H9 (cell line): ENCODE measurements at regions not wholly inside any gene's neighbourhood (a gene's known extent, or its start where the extent isn't known, plus 50 kb on each side); places are given as distances from the start of the nearest gene placed in this dataset.

Source experiments
- DNase-seq: peaks from one replicate; pipeline ENCODE4 v3.0.0-alpha.2; 2017
- H2AFZ ChIP-seq: one replicate; pipeline ENCODE4 v1.6.1; 2013; ENCODE audit warnings: mild to moderate bottlenecking, low read length, control low read depth, moderate library complexity
- H2AK5ac ChIP-seq: 2 replicates; pipeline ENCODE4 v1.6.1; 2013; ENCODE audit warnings: low read length, control low read depth, mixed read lengths; ENCODE audit not compliant: insufficient read length
- H2BK120ac ChIP-seq: one replicate; pipeline ENCODE4 v1.6.1; 2013; ENCODE audit warnings: low read depth, mild to moderate bottlenecking, low read length, control low read depth, inconsistent platforms; ENCODE audit not compliant: poor library complexity, severe bottlenecking
- H2BK12ac ChIP-seq: 2 replicates; pipeline ENCODE4 v1.6.1; 2013; ENCODE audit warnings: low read length, control low read depth, mixed read lengths, low read depth; ENCODE audit not compliant: insufficient read length
- H2BK15ac ChIP-seq: 2 replicates; pipeline ENCODE4 v1.6.1; 2013; ENCODE audit warnings: low read depth, low read length, control low read depth
- H2BK20ac ChIP-seq: one replicate; pipeline ENCODE4 v1.6.1; 2013; ENCODE audit warnings: low read depth, mild to moderate bottlenecking, low read length, control low read depth, inconsistent platforms; ENCODE audit not compliant: poor library complexity, severe bottlenecking
- H2BK5ac ChIP-seq: 2 replicates; pipeline ENCODE4 v1.6.1; 2013; ENCODE audit warnings: low read length, control low read depth, mixed read lengths; ENCODE audit not compliant: insufficient read length
- H3K14ac ChIP-seq: 2 replicates; pipeline ENCODE4 v1.6.1; 2013; ENCODE audit warnings: low read length, control low read depth; ENCODE audit not compliant: insufficient read depth
- H3K18ac ChIP-seq: 2 replicates; pipeline ENCODE4 v1.6.1; 2013; ENCODE audit warnings: low read depth, mild to moderate bottlenecking, mixed read lengths, low read length, control low read depth; ENCODE audit not compliant: insufficient read length
- H3K23ac ChIP-seq: 2 replicates; pipeline ENCODE4 v1.6.1; 2013; ENCODE audit warnings: low read length, control low read depth, mixed read lengths, low read depth; ENCODE audit not compliant: insufficient read length
- H3K23me2 ChIP-seq: 2 replicates; pipeline ENCODE4 v1.6.1; 2013; ENCODE audit warnings: low read depth, mild to moderate bottlenecking, mixed read lengths, low read length, control low read depth; ENCODE audit not compliant: insufficient read length, poor library complexity, severe bottlenecking
- H3K27ac ChIP-seq: 2 replicates; pipeline ENCODE4 v1.5.1; 2013; ENCODE audit warnings: low read length, control low read depth, mixed read lengths, low read depth; ENCODE audit not compliant: insufficient read length
- H3K27me3 ChIP-seq: 2 replicates; pipeline ENCODE4 v1.6.1; 2013; ENCODE audit warnings: low read length, control low read depth, inconsistent platforms; ENCODE audit not compliant: insufficient read depth
- H3K4ac ChIP-seq: 2 replicates; pipeline ENCODE4 v1.6.1; 2013; ENCODE audit warnings: low read depth, mild to moderate bottlenecking, control low read depth, inconsistent platforms, low read length, moderate library complexity
- H3K4me1 ChIP-seq: 2 replicates; pipeline ENCODE4 v1.6.1; 2013; ENCODE audit warnings: low read length, control low read depth, inconsistent platforms; ENCODE audit not compliant: insufficient read depth
- H3K4me2 ChIP-seq: 2 replicates; pipeline ENCODE4 v1.6.1; 2013; ENCODE audit warnings: low read length, control low read depth, mixed read lengths; ENCODE audit not compliant: insufficient read length, insufficient read depth
- H3K56ac ChIP-seq: 2 replicates; pipeline ENCODE4 v1.6.1; 2013; ENCODE audit warnings: low read depth, mild to moderate bottlenecking, mixed read lengths, low read length, control low read depth; ENCODE audit not compliant: insufficient read length
- H3K79me1 ChIP-seq: 2 replicates; pipeline ENCODE4 v1.6.1; 2013; ENCODE audit warnings: low read depth, mild to moderate bottlenecking, moderate library complexity, low read length, control low read depth, inconsistent platforms; ENCODE audit not compliant: insufficient read depth, poor library complexity, severe bottlenecking
- H3K79me2 ChIP-seq: 2 replicates; pipeline ENCODE4 v1.6.1; 2013; ENCODE audit warnings: low read length, control low read depth, inconsistent platforms; ENCODE audit not compliant: insufficient read depth
- H3K9ac ChIP-seq: 2 replicates; pipeline ENCODE4 v1.6.1; 2013; ENCODE audit warnings: low read length, control low read depth, mixed read lengths; ENCODE audit not compliant: insufficient read length; ENCODE audit errors: extremely low read depth
- H3K9me3 ChIP-seq: one replicate; pipeline ENCODE4 v1.6.1; 2013; ENCODE audit warnings: low read depth, low read length, inconsistent platforms; ENCODE audit not compliant: control insufficient read depth
- H3T11ph ChIP-seq: one replicate; pipeline ENCODE4 v1.6.1; 2013; ENCODE audit warnings: mild to moderate bottlenecking, low read length, control low read depth, inconsistent platforms
- H4K20me1 ChIP-seq: one replicate; pipeline ENCODE4 v1.6.1; 2013; ENCODE audit not compliant: control insufficient read depth, insufficient read length, insufficient read depth
- H4K5ac ChIP-seq: 2 replicates; pipeline ENCODE4 v1.6.1; 2013; ENCODE audit warnings: low read depth, mild to moderate bottlenecking, mixed read lengths, low read length, control low read depth; ENCODE audit not compliant: insufficient read length
- H4K8ac ChIP-seq: replicated peaks from 2 replicates; pipeline ENCODE4 v1.6.1; 2013; ENCODE audit warnings: low read length, control low read depth, mixed read lengths, low read depth; ENCODE audit not compliant: insufficient read length
- H4K91ac ChIP-seq: 2 replicates; pipeline ENCODE4 v1.6.1; 2013; ENCODE audit warnings: low read depth, mild to moderate bottlenecking, moderate library complexity, mixed read lengths, low read length, control low read depth; ENCODE audit not compliant: insufficient read length
- H3K27ac Mint-ChIP-seq, 3 experiments: 2 replicates in 2 of 3; 3 replicates in 1 of 3; pipeline ENCODE4 v1.8.0; 2020 to 2021; ENCODE audit warnings: mixed read lengths in 3 of 3, mild to moderate bottlenecking in 1 of 3, moderate library complexity in 1 of 3
- H3K27me3 Mint-ChIP-seq: 2 replicates; pipeline ENCODE4 v1.8.0; 2021; ENCODE audit warnings: low read depth, mild to moderate bottlenecking, moderate library complexity, mixed read lengths
- H3K36me3 Mint-ChIP-seq, 3 experiments: 2 replicates in 2 of 3; 3 replicates in 1 of 3; pipeline ENCODE4 v1.8.0; 2020 to 2021; ENCODE audit warnings: low read depth in 3 of 3, mixed read lengths in 3 of 3; ENCODE audit not compliant: insufficient read depth in 1 of 3
- H3K4me1 Mint-ChIP-seq, 2 experiments: 2 replicates each; pipeline ENCODE4 v1.8.0; 2020; ENCODE audit warnings: mixed read lengths in 2 of 2
- H3K4me3 Mint-ChIP-seq, 2 experiments: 2 replicates in 1 of 2; 3 replicates in 1 of 2; pipeline ENCODE4 v1.8.0; 2020 to 2021; ENCODE audit warnings: mild to moderate bottlenecking in 2 of 2, mixed read lengths in 2 of 2, moderate library complexity in 1 of 2
- H3K9me3 Mint-ChIP-seq, 2 experiments: 2 replicates in 1 of 2; 3 replicates in 1 of 2; pipeline ENCODE4 v1.8.0; 2020; ENCODE audit warnings: mild to moderate bottlenecking in 2 of 2, mixed read lengths in 2 of 2, moderate library complexity in 1 of 2
- WGBS: extraction: QIAGEN DNeasy Blood & Tissue Kit; methylation state at CpG from one replicate; pipeline ENCODE4 v1.1.7; 2013; ENCODE audit warnings: missing lambda C conversion rate, low lambda C conversion rate, mixed read lengths; ENCODE audit not compliant: insufficient read length; ENCODE audit errors: extremely low coverage; 5-methylcytosine and 5-hydroxymethylcytosine counted together
- TF ChIP-seq, protein P1 (sequence below): fragments of 200-600 bp; sonication (generic); conservative IDR thresholded peaks from 3 replicates; pipeline ENCODE4 v1.8.0; 2021; ENCODE audit warnings: antibody characterized with exemption, mild to moderate bottlenecking

DNA sequence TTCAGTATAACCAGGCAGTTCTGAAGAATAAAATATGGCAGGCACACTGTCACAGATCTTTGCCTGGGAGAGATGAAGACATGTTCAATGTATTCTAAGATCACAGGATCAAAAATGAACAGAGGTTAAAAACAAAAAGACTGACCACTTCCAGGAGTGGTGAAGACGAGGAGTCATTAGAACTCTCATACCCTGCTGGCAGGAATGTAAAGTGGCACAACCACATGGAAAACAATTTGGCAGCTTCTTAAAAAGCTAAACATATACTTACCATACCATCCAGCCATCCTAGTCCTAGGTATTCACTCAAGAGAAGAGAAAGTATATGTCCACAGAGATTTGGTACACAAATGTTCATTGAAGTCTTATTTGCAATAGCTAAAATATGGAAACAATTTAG is 406.3 kb downstream of the NPIPA8 start:
- H3K9me3 ChIP-seq: no peaks in the 10 kb centered on the region
- H2BK12ac ChIP-seq: no peak overlapping the region
- no peaks in the 10 kb centered on the region for H4K20me1 ChIP-seq
- no peak overlapping the region for H3T11ph ChIP-seq
- H4K91ac ChIP-seq: no peak overlapping the region
- no peak overlapping the region for H2AK5ac ChIP-seq
- no peak overlapping the region for H2BK120ac ChIP-seq
- no peaks in the 10 kb centered on the region for H3K23me2 ChIP-seq
- peaks cover 28% of the 10 kb centered on the region in 2 experiments for H3K4me1 Mint-ChIP-seq
- no peak overlapping the region for H3K56ac ChIP-seq
- no peak overlapping the region for H2BK15ac ChIP-seq
- TF ChIP-seq, protein P1, sequence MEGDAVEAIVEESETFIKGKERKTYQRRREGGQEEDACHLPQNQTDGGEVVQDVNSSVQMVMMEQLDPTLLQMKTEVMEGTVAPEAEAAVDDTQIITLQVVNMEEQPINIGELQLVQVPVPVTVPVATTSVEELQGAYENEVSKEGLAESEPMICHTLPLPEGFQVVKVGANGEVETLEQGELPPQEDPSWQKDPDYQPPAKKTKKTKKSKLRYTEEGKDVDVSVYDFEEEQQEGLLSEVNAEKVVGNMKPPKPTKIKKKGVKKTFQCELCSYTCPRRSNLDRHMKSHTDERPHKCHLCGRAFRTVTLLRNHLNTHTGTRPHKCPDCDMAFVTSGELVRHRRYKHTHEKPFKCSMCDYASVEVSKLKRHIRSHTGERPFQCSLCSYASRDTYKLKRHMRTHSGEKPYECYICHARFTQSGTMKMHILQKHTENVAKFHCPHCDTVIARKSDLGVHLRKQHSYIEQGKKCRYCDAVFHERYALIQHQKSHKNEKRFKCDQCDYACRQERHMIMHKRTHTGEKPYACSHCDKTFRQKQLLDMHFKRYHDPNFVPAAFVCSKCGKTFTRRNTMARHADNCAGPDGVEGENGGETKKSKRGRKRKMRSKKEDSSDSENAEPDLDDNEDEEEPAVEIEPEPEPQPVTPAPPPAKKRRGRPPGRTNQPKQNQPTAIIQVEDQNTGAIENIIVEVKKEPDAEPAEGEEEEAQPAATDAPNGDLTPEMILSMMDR: peak; percentile 52; the same call in 2 of the 3 replicates
- H4K8ac ChIP-seq: no peak overlapping the region
- no peak for DNase-seq
- H3K18ac ChIP-seq: no peak overlapping the region
- H3K23ac ChIP-seq: no peak overlapping the region
- H3K9me3 Mint-ChIP-seq: peaks cover 16 to 21% of the 10 kb centered on the region in 2 experiments
- no peak overlapping the region for H4K5ac ChIP-seq
- H3K9ac ChIP-seq: no peak overlapping the region
- WGBS: no CpG with 5 or more reads among the region's 1 CpG
- H3K4me3 Mint-ChIP-seq: no peak overlapping the region
- no peak overlapping the region for H2AFZ ChIP-seq
- H3K14ac ChIP-seq: no peak overlapping the region
- H3K4me2 ChIP-seq: no peak overlapping the region
- no peaks in the 10 kb centered on the region for H3K79me1 ChIP-seq
- H3K36me3 Mint-ChIP-seq: peaks cover 0 to 23% (median 0%) of the 10 kb centered on the region in 3 experiments; a peak in 4 of 7 replicates
- H3K27me3 Mint-ChIP-seq: no peaks in the 10 kb centered on the region; the same call in 1 of the 2 replicates
- no peak overlapping the region for H2BK5ac ChIP-seq
- no peak overlapping the region for H3K27ac ChIP-seq
- H3K4me1 ChIP-seq: peaks cover 8% of the 10 kb centered on the region; the same call in 1 of the 2 replicates
- no peaks in the 10 kb centered on the region for H3K79me2 ChIP-seq
- no peaks in the 10 kb centered on the region for H3K27me3 ChIP-seq
- no peak overlapping the region for H2BK20ac ChIP-seq
- no peak overlapping the region for H3K4ac ChIP-seq
- H3K27ac Mint-ChIP-seq: no peak overlapping the region
